NCI-H2107 treated with DMSO at 0.1 percent for 48 hours (cell line): ENCODE measurements at regions not wholly inside any gene's neighbourhood (a gene's known extent, or its start where the extent isn't known, plus 50 kb on each side); places are given as distances from the start of the nearest gene placed in this dataset.
A peak's percentile ranks its signal among the peaks of the same experiment; 100 is the strongest.
"Not testable (repeated sequence)": the region's sequence is repeated elsewhere in the genome, so short reads cannot be mapped to it uniquely, and the experiment has no call there.

Experiments
- DNase-seq: peaks from one replicate; lab custom pipeline; 2025; ENCODE audit not compliant: unreplicated experiment; lab: John Stamatoyannopoulos, UW

- DNase-seq, result no peak
Measured at GRCh38 chr1:242651817-242652216, 127.3 kb upstream of the PLD5 start.

GRCh38 chr1:242641461-242641860, 117.0 kb upstream of the PLD5 start:
- DNase-seq, result no peak

GRCh38 chr1:242639104-242639503, 114.6 kb upstream of the PLD5 start:
- no peak for DNase-seq

GRCh38 chr1:242634732-242635131, 110.2 kb upstream of the PLD5 start:
- no peak for DNase-seq

- no peak for DNase-seq
Measured at GRCh38 chr1:242629396-242629795, 104.9 kb upstream of the PLD5 start.

GRCh38 chr1:242623756-242624155, 99.3 kb upstream of the PLD5 start:
- peak; percentile 26 for DNase-seq

GRCh38 chr1:242623119-242623518, 98.6 kb upstream of the PLD5 start:
- DNase-seq, result no peak

- DNase-seq, result no peak
Measured at GRCh38 chr1:242613266-242613815, 88.8 kb upstream of the PLD5 start.

- no peak for DNase-seq
Measured at GRCh38 chr1:242610209-242610608, 85.7 kb upstream of the PLD5 start.

GRCh38 chr1:242605521-242605920, 81.0 kb upstream of the PLD5 start:
- DNase-seq, result no peak

GRCh38 chr1:242602001-242602400, 77.5 kb upstream of the PLD5 start:
- DNase-seq, result no peak

GRCh38 chr1:242593756-242594155, 69.3 kb upstream of the PLD5 start:
- not testable (repeated sequence) for DNase-seq

- DNase-seq, result no peak
Measured at GRCh38 chr1:242586360-242586680, 61.8 kb upstream of the PLD5 start.

- DNase-seq, result no peak
Measured at GRCh38 chr1:242585616-242586359, 61.3 kb upstream of the PLD5 start.

GRCh38 chr1:242582669-242583068, 58.2 kb upstream of the PLD5 start:
- no peak for DNase-seq

GRCh38 chr1:242579528-242580235, 55.2 kb upstream of the PLD5 start:
- peak; percentile 65 for DNase-seq
